HL-60/S4 treated with retinoic acid at 250 ng/mL for 4 days and 3 days (cell line): ENCODE measurements at regions not wholly inside any gene's neighbourhood (a gene's known extent, or its start where the extent isn't known, plus 50 kb on each side); places are given as distances from the start of the nearest gene placed in this dataset.
"Not testable (repeated sequence)": the region's sequence is repeated elsewhere in the genome, so short reads cannot be mapped to it uniquely, and the experiment has no call there.

Experiments used
- in situ Hi-C: fragments of 300-500 bp; cut with MboI; formaldehyde crosslinking; loops from 2 replicates; pipeline ENCODE4 v1.7.0; 2022; ENCODE audit warnings: low sequenced_read_pairs

GRCh38 chr4:110837896-110838450 is 215.1 kb upstream of the PITX2 start:
- in situ Hi-C loops: no loop called here

GRCh38 chr4:110840221-110840654 is 217.4 kb upstream of the PITX2 start:
- in situ Hi-C loops: no loop called here

- in situ Hi-C loops: no loop called here
These were observed 225.9 kb upstream of the PITX2 start for GRCh38 chr4:110848787-110849186.

- in situ Hi-C loops: no loop called here
These were observed 226.6 kb upstream of the PITX2 start for GRCh38 chr4:110849461-110849860.

- in situ Hi-C loops: no loop called here
These were observed 227.9 kb upstream of the PITX2 start for GRCh38 chr4:110850461-110851442.

GRCh38 chr4:110851989-110852388 is 229.1 kb upstream of the PITX2 start:
- in situ Hi-C loops: no loop called here

GRCh38 chr4:110852793-110853192 is 229.9 kb upstream of the PITX2 start:
- in situ Hi-C loops: no loop called here

- in situ Hi-C loops: no loop called here
These were observed 230.4 kb upstream of the PITX2 start for GRCh38 chr4:110853242-110853641.

GRCh38 chr4:110854021-110854678 is 231.3 kb upstream of the PITX2 start:
- in situ Hi-C loops: no loop called here

GRCh38 chr4:110860125-110860524 is 237.2 kb upstream of the PITX2 start:
- in situ Hi-C loops: no loop called here

- in situ Hi-C loops: no loop called here
These were observed 238.0 kb upstream of the PITX2 start for GRCh38 chr4:110860901-110861300.

- in situ Hi-C loops: no loop called here
These were observed 242.9 kb upstream of the PITX2 start for GRCh38 chr4:110865611-110866259.

- in situ Hi-C loops: no loop called here
These were observed 244.5 kb upstream of the PITX2 start for GRCh38 chr4:110867251-110867960.

- in situ Hi-C loops: no loop called here
These were observed 245.3 kb upstream of the PITX2 start for GRCh38 chr4:110867981-110868720.

- in situ Hi-C loops: no loop called here
These were observed 246.2 kb upstream of the PITX2 start for GRCh38 chr4:110869114-110869513.

GRCh38 chr4:110869862-110870572 is 247.1 kb upstream of the PITX2 start:
- in situ Hi-C loops: no loop called here

GRCh38 chr4:110876214-110876613 is 253.3 kb upstream of the PITX2 start:
- in situ Hi-C loops: not testable (repeated sequence)

GRCh38 chr4:110876866-110877265 is 254.0 kb upstream of the PITX2 start:
- in situ Hi-C loops: no loop called here

- in situ Hi-C loops: no loop called here
These were observed 255.0 kb upstream of the PITX2 start for GRCh38 chr4:110877778-110878370.
